ENCODE measurements at regions not wholly inside any gene's neighbourhood (a gene's known extent, or its start where the extent isn't known, plus 50 kb on each side); places are given as distances from the start of the nearest gene placed in this dataset.

DNA sequence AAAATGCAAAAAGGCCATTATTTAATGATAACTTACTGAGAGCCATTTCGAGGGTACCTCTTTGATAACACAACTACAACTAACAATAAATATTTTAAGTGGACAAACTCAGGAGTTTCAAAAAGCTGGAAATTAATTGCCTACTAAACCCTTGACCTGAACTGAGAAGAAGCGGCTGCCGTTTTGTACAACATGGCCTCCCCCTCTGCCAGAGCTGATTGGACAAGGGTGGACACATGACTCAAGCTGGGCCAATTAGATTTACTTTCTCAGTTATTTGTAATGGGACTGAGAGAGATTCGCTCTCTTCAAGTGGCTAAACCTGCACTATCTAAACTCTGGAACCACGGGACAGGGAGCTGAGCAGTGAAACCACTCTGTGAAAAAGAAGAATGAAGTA, 135.9 kb upstream of the SERPINE2 start:
- Histone ChIP-seq H3K27me3 (ENCODE audit: insufficient read depth, low read depth, low read length) (no peaks in the 10 kb centered on the region), H2AFZ (ENCODE audit: low read depth, low read length) (no peak overlapping the region), H3K27ac (ENCODE audit: low read length) (no peak overlapping the region), H3K9me3 (ENCODE audit: low read length) (no peaks in the 10 kb centered on the region), H3K9me2 (ENCODE audit: insufficient read depth, low read length) (no peaks in the 10 kb centered on the region), H4K20me1 (ENCODE audit: insufficient read depth) (no peaks in the 10 kb centered on the region), H3K79me2 (replicated peaks; ENCODE audit: insufficient read depth, low read length) (no peaks in the 10 kb centered on the region), H3F3A (ENCODE audit: insufficient read depth, low read length, poor library complexity, severe bottlenecking) (no peaks in the 10 kb centered on the region), H3K4me3 (ENCODE audit: low read length) (no peak overlapping the region), H3K36me3 (ENCODE audit: insufficient read depth, low read length) (no peaks in the 10 kb centered on the region), H3K9ac (ENCODE audit: low read length) (no peak overlapping the region), H3K4me2 (ENCODE audit: low read length) (no peak overlapping the region)
- TF ChIP-seq MXI1 (conservative IDR thresholded peaks at IDR 0.05; ENCODE audit: poor library complexity, severe bottlenecking) (no peak), POLR2AphosphoS5 (IDR thresholded peaks at IDR 0.05) (no peak), EP300 (conservative IDR thresholded peaks at IDR 0.05; ENCODE audit: poor library complexity, severe bottlenecking) (no peak), CTCF (IDR thresholded peaks at IDR 0.05; ENCODE audit: poor library complexity, severe bottlenecking) (no peak), RAD21 (conservative IDR thresholded peaks at IDR 0.05) (no peak), EZH2 (IDR thresholded peaks at IDR 0.05; ENCODE audit: borderline replicate concordance, insufficient read depth, low read length, poor library complexity, severe bottlenecking) (no peak)

GRCh38 chr2:224174521-224174920, 135.4 kb upstream of the SERPINE2 start:
- H3K9me3 ChIP-seq (ENCODE audit: low read length), result no peaks in the 10 kb centered on the region
- H3K27me3 ChIP-seq (ENCODE audit: insufficient read depth, low read depth, low read length), result no peaks in the 10 kb centered on the region
- H3K27ac ChIP-seq (ENCODE audit: low read length), result peak overlapping the region; percentile 77
- no peak overlapping the region for H3K4me3 ChIP-seq (ENCODE audit: low read length)
- no peak overlapping the region for H3K4me2 ChIP-seq (ENCODE audit: low read length)
- no peaks in the 10 kb centered on the region for H3K36me3 ChIP-seq (ENCODE audit: insufficient read depth, low read length)
- no peak overlapping the region for H3K9ac ChIP-seq (ENCODE audit: low read length)
- H3K79me2 ChIP-seq (replicated peaks; ENCODE audit: insufficient read depth, low read length), result no peaks in the 10 kb centered on the region
- no peaks in the 10 kb centered on the region for H3K9me2 ChIP-seq (ENCODE audit: insufficient read depth, low read length)
- no peak for TF ChIP-seq EZH2 (IDR thresholded peaks at IDR 0.05; ENCODE audit: borderline replicate concordance, insufficient read depth, low read length, poor library complexity, severe bottlenecking)
- TF ChIP-seq CTCF (IDR thresholded peaks at IDR 0.05; ENCODE audit: poor library complexity, severe bottlenecking), result no peak
- H2AFZ ChIP-seq (ENCODE audit: low read depth, low read length), result no peak overlapping the region
- no peaks in the 10 kb centered on the region for H4K20me1 ChIP-seq (ENCODE audit: insufficient read depth)
- no peaks in the 10 kb centered on the region for H3F3A ChIP-seq (ENCODE audit: insufficient read depth, low read length, poor library complexity, severe bottlenecking)

- Histone ChIP-seq H2AFZ (ENCODE audit: low read depth, low read length) (no peak overlapping the region), H3K79me2 (replicated peaks; ENCODE audit: insufficient read depth, low read length) (no peaks in the 10 kb centered on the region), H4K20me1 (ENCODE audit: insufficient read depth) (no peaks in the 10 kb centered on the region), H3K9me2 (ENCODE audit: insufficient read depth, low read length) (no peaks in the 10 kb centered on the region), H3K4me3 (ENCODE audit: low read length) (peak overlapping the region; percentile 41), H3K9ac (ENCODE audit: low read length) (no peak overlapping the region), H3K27me3 (ENCODE audit: insufficient read depth, low read depth, low read length) (no peaks in the 10 kb centered on the region), H3K9me3 (ENCODE audit: low read length) (no peaks in the 10 kb centered on the region), H3F3A (ENCODE audit: insufficient read depth, low read length, poor library complexity, severe bottlenecking) (no peaks in the 10 kb centered on the region), H3K27ac (ENCODE audit: low read length) (peak overlapping the region; percentile 77), H3K4me2 (ENCODE audit: low read length) (peak overlapping the region; percentile 44), H3K36me3 (ENCODE audit: insufficient read depth, low read length) (no peaks in the 10 kb centered on the region)
- TF ChIP-seq, protein P1, sequence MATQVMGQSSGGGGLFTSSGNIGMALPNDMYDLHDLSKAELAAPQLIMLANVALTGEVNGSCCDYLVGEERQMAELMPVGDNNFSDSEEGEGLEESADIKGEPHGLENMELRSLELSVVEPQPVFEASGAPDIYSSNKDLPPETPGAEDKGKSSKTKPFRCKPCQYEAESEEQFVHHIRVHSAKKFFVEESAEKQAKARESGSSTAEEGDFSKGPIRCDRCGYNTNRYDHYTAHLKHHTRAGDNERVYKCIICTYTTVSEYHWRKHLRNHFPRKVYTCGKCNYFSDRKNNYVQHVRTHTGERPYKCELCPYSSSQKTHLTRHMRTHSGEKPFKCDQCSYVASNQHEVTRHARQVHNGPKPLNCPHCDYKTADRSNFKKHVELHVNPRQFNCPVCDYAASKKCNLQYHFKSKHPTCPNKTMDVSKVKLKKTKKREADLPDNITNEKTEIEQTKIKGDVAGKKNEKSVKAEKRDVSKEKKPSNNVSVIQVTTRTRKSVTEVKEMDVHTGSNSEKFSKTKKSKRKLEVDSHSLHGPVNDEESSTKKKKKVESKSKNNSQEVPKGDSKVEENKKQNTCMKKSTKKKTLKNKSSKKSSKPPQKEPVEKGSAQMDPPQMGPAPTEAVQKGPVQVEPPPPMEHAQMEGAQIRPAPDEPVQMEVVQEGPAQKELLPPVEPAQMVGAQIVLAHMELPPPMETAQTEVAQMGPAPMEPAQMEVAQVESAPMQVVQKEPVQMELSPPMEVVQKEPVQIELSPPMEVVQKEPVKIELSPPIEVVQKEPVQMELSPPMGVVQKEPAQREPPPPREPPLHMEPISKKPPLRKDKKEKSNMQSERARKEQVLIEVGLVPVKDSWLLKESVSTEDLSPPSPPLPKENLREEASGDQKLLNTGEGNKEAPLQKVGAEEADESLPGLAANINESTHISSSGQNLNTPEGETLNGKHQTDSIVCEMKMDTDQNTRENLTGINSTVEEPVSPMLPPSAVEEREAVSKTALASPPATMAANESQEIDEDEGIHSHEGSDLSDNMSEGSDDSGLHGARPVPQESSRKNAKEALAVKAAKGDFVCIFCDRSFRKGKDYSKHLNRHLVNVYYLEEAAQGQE (IDR thresholded peaks at IDR 0.05; ENCODE audit: borderline replicate concordance), result peak; percentile 85
- TF ChIP-seq CTCF (IDR thresholded peaks at IDR 0.05; ENCODE audit: poor library complexity, severe bottlenecking) (no peak), POLR2AphosphoS5 (IDR thresholded peaks at IDR 0.05) (peak; percentile 86), EZH2 (IDR thresholded peaks at IDR 0.05; ENCODE audit: borderline replicate concordance, insufficient read depth, low read length, poor library complexity, severe bottlenecking) (no peak), SMC3 (conservative IDR thresholded peaks at IDR 0.05; ENCODE audit: poor library complexity) (peak; percentile 12), RAD21 (conservative IDR thresholded peaks at IDR 0.05) (no peak), TAF1 (IDR thresholded peaks at IDR 0.05; ENCODE audit: low read depth) (no peak), MXI1 (conservative IDR thresholded peaks at IDR 0.05; ENCODE audit: poor library complexity, severe bottlenecking) (no peak), EP300 (conservative IDR thresholded peaks at IDR 0.05; ENCODE audit: poor library complexity, severe bottlenecking) (peak; percentile 90)
These were observed 134.8 kb upstream of the SERPINE2 start for GRCh38 chr2:224173933-224174332.

Measured in neural cell (in vitro differentiated cells).